ENCODE measurements at regions not wholly inside any gene's neighbourhood (a gene's known extent, or its start where the extent isn't known, plus 50 kb on each side); places are given as distances from the start of the nearest gene placed in this dataset.
"Not testable (repeated sequence)": the region's sequence is repeated elsewhere in the genome, so short reads cannot be mapped to it uniquely, and the experiment has no call there.

DNA sequence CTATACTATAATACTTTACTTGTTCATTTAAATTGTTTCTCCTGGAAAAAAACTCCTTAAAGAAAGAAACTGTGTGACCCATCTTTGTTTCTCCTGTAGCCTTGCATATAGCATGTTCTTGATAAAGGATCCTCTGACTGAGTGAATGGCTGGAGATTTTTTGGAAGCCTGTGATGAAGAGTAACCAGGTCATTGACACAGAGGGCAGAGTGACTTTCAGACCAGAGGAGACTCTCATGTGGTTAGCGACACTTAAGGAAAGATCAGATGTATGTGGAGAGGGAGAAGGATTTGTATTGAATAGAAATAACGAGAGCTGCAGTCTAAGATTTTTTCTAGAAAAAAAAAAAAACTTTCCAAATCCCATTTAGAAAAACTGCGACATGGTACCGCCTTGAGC, 85.5 kb downstream of the TRIM43 start:
- intact Hi-C loops (cut with micrococcal nuclease; ENCODE audit: unreplicated experiment), result no loop called here
- BruUV-seq (replicated peaks), result no TSS peak
- CTCF ChIA-PET, result no interaction called here
- Histone ChIP-seq H3K27ac (no peak overlapping the region), H3F3A (ENCODE audit: insufficient read depth, low read depth) (no peaks in the 10 kb centered on the region), H3K9me3 (ENCODE audit: insufficient read depth, low read depth) (no peaks in the 10 kb centered on the region; the same call in 1 of the 2 replicates), H3K36me3 (ENCODE audit: low read depth) (no peaks in the 10 kb centered on the region), H3K27me3 (ENCODE audit: insufficient read depth, low read depth) (peaks cover 36% of the 10 kb centered on the region), H2AFZ (no peak overlapping the region), H4K20me1 (ENCODE audit: insufficient read depth) (no peaks in the 10 kb centered on the region), H3K4me3 (no peak overlapping the region), H3K9me2 (ENCODE audit: insufficient read depth) (no peaks in the 10 kb centered on the region), H3K79me2 (ENCODE audit: low read depth) (no peaks in the 10 kb centered on the region), H3K4me2 (no peak overlapping the region), H3K4me1 (replicated peaks; ENCODE audit: insufficient read depth) (no peaks in the 10 kb centered on the region)
- DNase-seq, result no peak
- POLR2A ChIA-PET (ENCODE audit: unreplicated experiment), result no interaction called here
- TF ChIP-seq, protein P1, sequence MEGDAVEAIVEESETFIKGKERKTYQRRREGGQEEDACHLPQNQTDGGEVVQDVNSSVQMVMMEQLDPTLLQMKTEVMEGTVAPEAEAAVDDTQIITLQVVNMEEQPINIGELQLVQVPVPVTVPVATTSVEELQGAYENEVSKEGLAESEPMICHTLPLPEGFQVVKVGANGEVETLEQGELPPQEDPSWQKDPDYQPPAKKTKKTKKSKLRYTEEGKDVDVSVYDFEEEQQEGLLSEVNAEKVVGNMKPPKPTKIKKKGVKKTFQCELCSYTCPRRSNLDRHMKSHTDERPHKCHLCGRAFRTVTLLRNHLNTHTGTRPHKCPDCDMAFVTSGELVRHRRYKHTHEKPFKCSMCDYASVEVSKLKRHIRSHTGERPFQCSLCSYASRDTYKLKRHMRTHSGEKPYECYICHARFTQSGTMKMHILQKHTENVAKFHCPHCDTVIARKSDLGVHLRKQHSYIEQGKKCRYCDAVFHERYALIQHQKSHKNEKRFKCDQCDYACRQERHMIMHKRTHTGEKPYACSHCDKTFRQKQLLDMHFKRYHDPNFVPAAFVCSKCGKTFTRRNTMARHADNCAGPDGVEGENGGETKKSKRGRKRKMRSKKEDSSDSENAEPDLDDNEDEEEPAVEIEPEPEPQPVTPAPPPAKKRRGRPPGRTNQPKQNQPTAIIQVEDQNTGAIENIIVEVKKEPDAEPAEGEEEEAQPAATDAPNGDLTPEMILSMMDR (conservative IDR thresholded peaks at IDR 0.05), result no peak
- no peak for TF ChIP-seq EZH2 (IDR thresholded peaks at IDR 0.05; ENCODE audit: low read depth)

DNA sequence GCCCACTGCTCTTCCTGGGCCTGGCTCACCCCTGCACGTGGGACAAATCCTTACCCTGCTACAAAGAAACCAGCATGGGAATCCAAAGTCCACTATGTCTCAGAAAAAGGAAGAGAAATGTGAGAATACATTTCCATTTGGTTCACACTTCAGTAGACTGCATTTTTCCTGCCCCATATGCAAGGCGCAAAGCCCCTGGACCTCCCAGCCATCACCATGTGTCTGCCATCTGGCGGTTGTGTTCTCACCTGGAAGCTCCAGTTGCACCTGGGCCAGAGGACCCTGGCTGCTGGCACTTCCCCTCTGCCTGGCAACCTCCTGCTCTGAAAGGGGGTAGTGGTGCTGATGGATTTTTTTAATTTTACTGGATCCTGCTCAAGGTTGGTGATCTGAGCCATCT, 86.0 kb downstream of the TRIM43 start:
- H2AFZ ChIP-seq; H4K20me1 ChIP-seq (ENCODE audit: insufficient read depth); H3K79me2 ChIP-seq (ENCODE audit: low read depth); H3K4me2 ChIP-seq; H3K9me2 ChIP-seq (ENCODE audit: insufficient read depth); H3K9me3 ChIP-seq (ENCODE audit: insufficient read depth, low read depth); intact Hi-C loops (cut with micrococcal nuclease; ENCODE audit: unreplicated experiment); H3K27ac ChIP-seq; DNase-seq; CTCF ChIA-PET; H3K36me3 ChIP-seq (ENCODE audit: low read depth); H3K4me3 ChIP-seq; H3K4me1 ChIP-seq (replicated peaks; ENCODE audit: insufficient read depth); H3F3A ChIP-seq (ENCODE audit: insufficient read depth, low read depth); BruUV-seq (replicated peaks); POLR2A ChIA-PET (ENCODE audit: unreplicated experiment): not testable (repeated sequence)
- H3K27me3 ChIP-seq (ENCODE audit: insufficient read depth, low read depth), result peaks cover 36% of the 10 kb centered on the region

DNA sequence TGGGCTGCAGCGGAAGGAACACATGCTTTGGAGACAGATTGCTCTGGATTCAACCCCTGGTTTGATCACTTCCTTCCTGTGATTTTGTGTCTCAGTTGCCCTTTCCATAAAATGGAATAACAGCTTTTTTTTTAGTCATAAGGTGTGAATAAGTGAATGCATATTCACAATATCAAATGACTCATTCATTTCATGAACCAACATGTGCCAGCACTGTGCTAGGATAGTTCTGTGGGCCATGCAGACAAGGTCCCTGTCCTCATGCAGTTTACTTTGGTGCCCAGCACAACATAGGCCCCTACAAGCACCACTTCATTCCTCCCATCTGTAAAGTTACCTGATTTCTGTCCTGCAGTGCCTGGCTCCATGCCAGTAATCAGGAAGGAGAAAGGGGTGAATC, 89.4 kb downstream of the TRIM43 start:
- DNase-seq; H3K79me2 ChIP-seq (ENCODE audit: low read depth); H3K9me3 ChIP-seq (ENCODE audit: insufficient read depth, low read depth); BruUV-seq (replicated peaks); H4K20me1 ChIP-seq (ENCODE audit: insufficient read depth); H3K4me3 ChIP-seq; POLR2A ChIA-PET (ENCODE audit: unreplicated experiment); H3F3A ChIP-seq (ENCODE audit: insufficient read depth, low read depth); H3K27ac ChIP-seq; CTCF ChIA-PET; H3K9me2 ChIP-seq (ENCODE audit: insufficient read depth); H2AFZ ChIP-seq; H3K4me1 ChIP-seq (replicated peaks; ENCODE audit: insufficient read depth); H3K4me2 ChIP-seq; H3K36me3 ChIP-seq (ENCODE audit: low read depth): not testable (repeated sequence)
- H3K27me3 ChIP-seq (ENCODE audit: insufficient read depth, low read depth), result peaks cover 22% of the 10 kb centered on the region
- intact Hi-C loops (cut with micrococcal nuclease; ENCODE audit: unreplicated experiment), result loop anchor here (5.0 kb wide), 1 partner anchor 154 kb away; no protein-coding TSS in a partner anchor

DNA sequence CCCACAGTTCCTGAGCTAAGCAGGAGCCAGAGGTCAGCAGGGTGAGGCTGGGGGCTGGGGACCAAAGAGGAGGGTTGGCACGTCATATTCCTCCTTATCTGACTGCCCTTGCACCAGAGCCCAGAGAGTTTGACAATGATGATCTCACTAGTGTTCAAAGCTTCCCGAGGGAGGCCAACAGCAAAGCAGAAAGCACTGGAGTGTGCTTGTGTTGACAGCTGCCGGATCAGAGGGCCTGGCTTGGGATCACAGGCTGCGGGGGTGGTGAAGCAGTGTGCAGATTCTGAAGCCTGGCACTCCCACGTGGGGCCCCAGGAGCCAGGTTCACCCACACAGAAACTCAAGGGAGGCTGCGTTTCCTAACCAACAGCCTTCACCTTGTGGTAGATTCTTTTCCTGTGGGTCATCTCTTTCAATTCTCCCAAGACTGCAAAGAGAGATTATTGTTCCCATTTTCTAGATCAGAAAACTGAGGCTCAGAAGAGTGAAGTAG, 89.8 kb downstream of the TRIM43 start:
- H3K27ac ChIP-seq; CTCF ChIA-PET; POLR2A ChIA-PET (ENCODE audit: unreplicated experiment); H3K9me2 ChIP-seq (ENCODE audit: insufficient read depth); DNase-seq; H3F3A ChIP-seq (ENCODE audit: insufficient read depth, low read depth); H4K20me1 ChIP-seq (ENCODE audit: insufficient read depth); H3K4me2 ChIP-seq; H3K79me2 ChIP-seq (ENCODE audit: low read depth); H3K4me3 ChIP-seq; H2AFZ ChIP-seq; BruUV-seq (replicated peaks); H3K36me3 ChIP-seq (ENCODE audit: low read depth); H3K4me1 ChIP-seq (replicated peaks; ENCODE audit: insufficient read depth); H3K9me3 ChIP-seq (ENCODE audit: insufficient read depth, low read depth): not testable (repeated sequence)
- intact Hi-C loops (cut with micrococcal nuclease; ENCODE audit: unreplicated experiment), result loop anchor here (5.0 kb wide), 1 partner anchor 154 kb away; no protein-coding TSS in a partner anchor
- peaks cover 18% of the 10 kb centered on the region for H3K27me3 ChIP-seq (ENCODE audit: insufficient read depth, low read depth)

DNA sequence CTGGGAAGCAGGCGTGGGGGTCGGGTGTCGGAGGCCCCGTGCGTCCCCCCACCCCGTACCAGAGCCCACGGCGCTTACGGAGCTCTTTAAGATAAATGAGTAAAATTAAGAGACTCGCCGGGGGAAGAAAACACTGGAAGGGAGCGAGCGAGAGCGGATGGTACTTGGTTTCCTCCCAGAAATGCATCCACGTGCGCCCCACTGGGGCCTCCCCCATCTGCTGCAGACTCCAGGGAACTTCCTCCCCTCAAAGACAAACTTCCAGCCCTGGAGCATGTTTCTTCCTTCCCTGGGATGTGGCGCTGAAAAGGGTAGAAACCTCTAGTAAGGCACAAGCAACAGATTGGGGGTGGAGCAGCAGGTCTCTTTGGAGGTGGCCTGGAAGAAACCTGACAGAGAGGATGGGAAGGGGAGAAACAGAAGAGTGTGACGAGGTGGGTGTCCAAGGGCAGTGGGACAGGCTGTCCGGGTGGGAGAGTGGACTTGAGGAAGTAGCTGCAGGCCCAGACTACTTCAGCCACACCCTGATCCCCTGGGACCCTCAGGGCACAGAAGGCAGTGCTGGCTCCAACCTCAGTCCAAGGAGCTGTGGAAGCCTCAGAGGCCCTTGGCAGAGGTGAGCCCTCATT, 91.2 kb downstream of the TRIM43 start:
- DNase-seq; BruUV-seq (replicated peaks); H2AFZ ChIP-seq; CTCF ChIA-PET; H3F3A ChIP-seq (ENCODE audit: insufficient read depth, low read depth); H3K9me3 ChIP-seq (ENCODE audit: insufficient read depth, low read depth); H3K36me3 ChIP-seq (ENCODE audit: low read depth); H3K4me1 ChIP-seq (replicated peaks; ENCODE audit: insufficient read depth); H3K27ac ChIP-seq; H3K9me2 ChIP-seq (ENCODE audit: insufficient read depth); H4K20me1 ChIP-seq (ENCODE audit: insufficient read depth); POLR2A ChIA-PET (ENCODE audit: unreplicated experiment); H3K79me2 ChIP-seq (ENCODE audit: low read depth): not testable (repeated sequence)
- peaks cover 14% of the 10 kb centered on the region for H3K27me3 ChIP-seq (ENCODE audit: insufficient read depth, low read depth)
- peak overlapping the region; percentile 31; the same call in 1 of the 2 replicates for H3K4me3 ChIP-seq
- H3K4me2 ChIP-seq, result peak overlapping the region; percentile 71
- intact Hi-C loops (cut with micrococcal nuclease; ENCODE audit: unreplicated experiment), result loop anchor here (5.0 kb wide), 1 partner anchor 156 kb away; no protein-coding TSS in a partner anchor
